HEK293 (cell line): ENCODE measurements at regions not wholly inside any gene's neighbourhood (a gene's known extent, or its start where the extent isn't known, plus 50 kb on each side); places are given as distances from the start of the nearest gene placed in this dataset.

Experiments used
- AEBP2 ChIP-seq: fragments of 450-650 bp; formaldehyde crosslinking; IDR thresholded peaks from 2 replicates; pipeline ENCODE4 v1.5.1; 2016; ENCODE audit warnings: missing biosample characterization, missing genetic modification characterization, borderline replicate concordance
- CTCF ChIP-seq: fragments of 450-650 bp; formaldehyde crosslinking; IDR thresholded peaks from 2 replicates; pipeline ENCODE4 v1.5.1; 2016; ENCODE audit warnings: missing biosample characterization, missing genetic modification characterization
- KLF8 ChIP-seq: fragments of 450-650 bp; formaldehyde crosslinking; IDR thresholded peaks from 2 replicates; pipeline ENCODE4 v1.5.1; 2016; ENCODE audit warnings: missing biosample characterization, missing genetic modification characterization
- REPIN1 ChIP-seq: fragments of 450-650 bp; formaldehyde crosslinking; IDR thresholded peaks from 2 replicates; pipeline ENCODE4 v1.5.1; 2017; ENCODE audit warnings: missing biosample characterization, missing genetic modification characterization, low read depth
- SP2 ChIP-seq: fragments of 450-650 bp; formaldehyde crosslinking; IDR thresholded peaks from 2 replicates; pipeline ENCODE4 v1.5.1; 2016; ENCODE audit warnings: missing biosample characterization, missing genetic modification characterization
- YY2 ChIP-seq: fragments of 450-650 bp; formaldehyde crosslinking; IDR thresholded peaks from 2 replicates; pipeline ENCODE4 v1.5.1; 2016; ENCODE audit warnings: missing biosample characterization, missing genetic modification characterization
- ZNF704 ChIP-seq: fragments of 450-650 bp; formaldehyde crosslinking; IDR thresholded peaks from 2 replicates; pipeline ENCODE4 v1.5.1; 2016; ENCODE audit warnings: missing biosample characterization, missing genetic modification characterization

GRCh38 chr20:53874706-53875105 is 195.7 kb downstream of the BCAS1 start:
- TF ChIP-seq REPIN1 (tag by site-specific recombination) (no peak), YY2 (tag by site-specific recombination) (no peak), CTCF (tag by site-specific recombination) (no peak), SP2 (no peak), AEBP2 (tag by site-specific recombination) (no peak), ZNF704 (tag by site-specific recombination) (no peak), KLF8 (tag by site-specific recombination) (no peak)
